NCI-H2171 (cell line): ENCODE measurements at regions not wholly inside any gene's neighbourhood (a gene's known extent, or its start where the extent isn't known, plus 50 kb on each side); places are given as distances from the start of the nearest gene placed in this dataset.

Experiments
- DNase-seq: peaks from one replicate; lab custom pipeline; 2025; lab: John Stamatoyannopoulos, UW

DNA sequence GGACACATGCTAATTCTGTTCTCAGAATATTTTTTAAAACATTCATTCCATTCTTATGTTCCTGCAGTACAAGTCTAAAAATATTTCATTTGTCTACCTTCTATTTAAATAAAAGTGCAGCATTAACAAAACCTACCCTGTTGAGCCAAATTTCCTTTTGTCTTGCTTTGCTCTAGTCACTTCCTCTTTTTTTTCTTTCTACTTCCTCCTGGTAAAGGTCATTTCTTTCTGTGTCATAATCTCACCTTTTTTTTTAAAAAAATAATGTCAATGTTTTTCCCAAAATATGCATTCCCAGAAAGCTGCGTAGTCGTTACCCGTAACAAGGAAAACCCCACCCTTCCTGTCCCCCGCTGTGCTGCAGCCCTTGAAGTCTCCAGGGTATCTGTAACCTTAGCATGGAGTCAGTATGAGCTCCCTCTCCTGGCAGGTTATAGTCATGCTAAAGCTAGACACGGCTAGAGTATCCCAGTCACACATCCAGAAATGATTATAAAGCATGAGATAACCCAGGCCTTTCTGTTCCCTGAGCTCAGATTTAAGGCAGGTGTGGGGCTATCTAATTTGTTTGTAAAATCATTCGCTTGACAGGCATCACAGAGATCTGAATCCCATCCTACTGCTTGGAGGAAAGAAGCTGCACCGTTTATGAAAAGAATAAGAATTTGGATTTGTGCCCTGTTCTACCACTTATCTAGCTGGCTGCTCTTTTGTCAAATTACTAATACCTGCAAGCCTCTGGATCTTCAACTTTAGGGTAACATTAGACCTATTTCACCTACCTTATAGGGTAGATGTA is 51.1 kb upstream of the EED start:
- peak; percentile 100 for DNase-seq

DNA sequence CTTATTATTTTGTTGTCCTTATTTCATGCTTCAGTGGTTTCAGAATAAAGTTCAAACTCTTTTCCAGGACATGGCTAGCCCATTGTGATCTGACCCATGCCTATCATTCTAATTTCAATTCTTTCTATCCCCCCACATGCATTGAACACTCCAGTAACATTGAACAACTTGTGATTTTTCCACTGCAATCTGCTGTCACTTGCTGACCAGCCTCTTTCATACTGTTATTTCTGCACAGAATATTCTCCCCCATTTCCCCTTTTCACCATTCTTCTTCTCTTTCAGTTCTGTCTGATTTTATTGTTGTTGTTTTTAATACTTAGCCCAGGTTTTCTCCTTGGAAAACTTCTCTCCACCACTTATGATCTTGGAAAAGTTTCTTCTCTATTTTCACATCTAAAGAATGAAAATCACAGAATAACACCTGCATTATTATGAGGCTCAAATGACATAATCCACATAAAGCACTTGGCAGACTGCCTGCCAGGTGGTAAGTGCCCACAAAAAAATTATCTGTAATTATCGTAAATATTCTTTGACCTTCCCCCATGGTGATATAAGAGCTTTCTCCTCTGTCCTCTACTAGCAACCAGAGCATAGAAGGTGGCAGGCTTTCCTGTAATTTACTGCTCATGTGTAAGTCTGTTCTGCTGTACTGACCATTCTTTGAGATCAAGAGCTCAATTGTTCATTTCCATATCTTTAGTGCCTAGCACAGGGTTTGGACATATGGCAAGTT is 51.9 kb upstream of the EED start:
- DNase-seq, result peak; percentile 92

DNA sequence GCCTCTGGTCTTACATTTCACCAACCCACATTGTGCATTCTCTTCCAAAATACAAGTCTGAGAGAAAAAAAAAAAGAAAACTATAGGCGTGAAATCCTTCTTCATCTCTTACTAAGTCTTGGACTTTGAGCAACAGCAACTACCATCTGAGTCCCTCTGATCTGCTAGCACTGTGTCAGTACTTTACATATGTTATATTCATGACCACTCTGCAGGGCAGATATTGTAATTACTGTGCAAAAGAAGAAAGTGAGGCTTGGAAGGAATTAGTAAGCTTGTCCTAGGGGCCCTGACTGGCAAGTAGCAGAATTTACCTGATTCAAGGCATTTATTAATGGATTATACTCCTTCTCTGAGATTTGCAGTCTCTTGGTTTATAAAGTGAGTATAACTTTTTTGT is 52.7 kb upstream of the EED start:
- DNase-seq, result no peak

DNA sequence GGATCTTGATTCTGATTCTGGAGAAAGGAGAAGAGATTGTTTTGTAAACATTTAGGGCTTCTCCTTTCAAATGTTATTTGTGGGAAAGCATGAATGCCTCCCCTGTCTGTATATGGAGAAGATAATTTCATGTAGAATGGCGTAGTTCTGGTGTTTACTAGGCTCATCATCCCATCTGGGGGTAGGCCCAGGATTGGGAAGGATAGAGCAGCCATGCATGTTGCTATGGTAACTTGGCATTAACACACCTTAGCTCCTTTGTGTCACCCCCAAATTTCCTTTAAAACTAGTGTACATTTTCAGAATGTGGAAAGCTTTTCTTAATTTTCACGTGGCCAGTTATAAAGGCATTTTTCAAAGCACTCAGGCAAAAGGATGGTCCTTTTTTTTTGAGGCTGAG is 57.5 kb upstream of the EED start:
- DNase-seq, result no peak

DNA sequence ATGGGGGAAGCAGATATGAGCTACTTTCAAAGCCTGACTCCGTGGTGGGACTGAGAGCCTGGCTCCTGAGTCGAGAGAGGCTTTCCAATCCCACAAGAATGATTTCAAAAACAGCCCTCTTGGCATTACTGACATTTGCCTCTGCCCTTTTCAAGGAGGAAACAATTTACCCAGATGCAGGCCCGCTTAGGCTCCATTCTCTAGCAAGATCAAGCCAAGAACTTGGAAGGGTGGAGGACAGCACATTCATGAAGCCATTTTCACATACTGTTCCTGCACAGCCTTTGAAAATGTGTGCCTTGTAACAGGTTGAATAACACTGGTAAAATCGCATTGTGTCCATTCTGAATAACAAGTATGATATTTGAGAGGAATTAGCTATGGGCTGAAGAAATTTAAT is 58.2 kb upstream of the EED start:
- DNase-seq, result no peak

DNA sequence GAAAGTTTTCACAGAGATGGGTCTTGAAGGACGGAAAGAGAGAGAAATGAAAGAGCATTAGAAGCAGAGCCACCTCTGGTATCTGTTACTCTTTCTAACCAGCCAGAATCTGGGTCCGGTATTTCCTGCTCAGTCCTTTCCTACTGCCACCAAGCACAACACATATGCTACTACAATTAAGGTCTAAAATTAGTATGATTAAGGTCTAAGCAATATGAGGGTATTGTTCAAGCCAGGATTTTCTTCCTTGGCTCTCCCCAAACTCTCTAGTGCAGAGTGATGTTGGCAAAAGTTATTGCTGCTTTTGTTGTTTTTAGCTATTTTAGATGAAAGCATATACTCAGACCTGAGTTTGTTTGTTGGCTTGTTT is 59.2 kb upstream of the EED start:
- DNase-seq, result no peak

DNA sequence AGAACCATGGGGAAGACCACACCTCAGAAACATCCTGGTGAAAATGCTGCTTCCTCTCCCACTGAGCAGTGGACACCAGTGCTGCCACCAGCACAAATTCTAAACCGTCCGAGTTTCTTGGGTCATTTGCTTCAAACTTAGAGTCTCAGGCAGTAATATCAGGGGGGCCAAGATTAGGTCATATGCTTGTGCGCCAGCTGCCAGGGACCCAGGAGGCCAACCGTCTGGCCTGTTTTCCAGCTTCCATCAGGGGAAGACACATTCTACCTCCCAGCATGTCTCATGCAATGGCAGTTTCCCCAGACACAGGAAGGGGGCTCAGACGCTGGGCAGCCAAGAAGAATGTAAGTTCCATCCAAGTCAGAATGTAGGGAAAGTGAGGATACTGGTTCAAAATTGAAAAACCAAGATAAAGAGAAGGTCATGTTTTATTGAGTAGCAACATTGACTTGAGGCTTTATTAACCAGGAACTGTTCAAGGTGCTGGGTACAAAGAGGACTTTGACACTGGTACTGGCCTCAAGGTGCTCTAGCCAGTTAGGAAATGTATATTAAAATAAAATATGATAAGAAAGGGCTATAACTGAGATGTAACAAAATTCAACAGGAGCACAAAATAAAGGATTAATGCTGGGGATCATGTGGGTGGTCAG is 59.7 kb upstream of the EED start:
- DNase-seq, result no peak

DNA sequence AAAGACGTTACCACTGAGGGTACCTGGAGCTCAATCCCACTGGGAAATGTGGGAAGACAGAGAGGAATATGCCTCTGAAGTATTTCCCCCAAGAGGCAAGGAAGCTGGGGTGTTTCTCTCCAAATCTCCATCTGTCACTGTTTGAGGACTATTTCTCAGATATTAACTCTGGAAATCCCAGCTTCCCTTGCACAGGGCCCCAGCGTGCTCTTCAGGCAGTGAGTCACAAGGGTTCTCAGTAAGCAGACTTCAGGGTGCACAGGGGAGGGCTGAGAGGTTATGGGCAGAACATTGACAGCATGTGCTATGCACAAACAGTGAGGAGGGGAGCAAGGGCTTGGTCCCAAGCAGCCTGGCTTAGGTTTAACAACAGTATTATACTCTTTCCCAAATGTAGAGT is 60.9 kb upstream of the EED start:
- peak; percentile 98 for DNase-seq

DNA sequence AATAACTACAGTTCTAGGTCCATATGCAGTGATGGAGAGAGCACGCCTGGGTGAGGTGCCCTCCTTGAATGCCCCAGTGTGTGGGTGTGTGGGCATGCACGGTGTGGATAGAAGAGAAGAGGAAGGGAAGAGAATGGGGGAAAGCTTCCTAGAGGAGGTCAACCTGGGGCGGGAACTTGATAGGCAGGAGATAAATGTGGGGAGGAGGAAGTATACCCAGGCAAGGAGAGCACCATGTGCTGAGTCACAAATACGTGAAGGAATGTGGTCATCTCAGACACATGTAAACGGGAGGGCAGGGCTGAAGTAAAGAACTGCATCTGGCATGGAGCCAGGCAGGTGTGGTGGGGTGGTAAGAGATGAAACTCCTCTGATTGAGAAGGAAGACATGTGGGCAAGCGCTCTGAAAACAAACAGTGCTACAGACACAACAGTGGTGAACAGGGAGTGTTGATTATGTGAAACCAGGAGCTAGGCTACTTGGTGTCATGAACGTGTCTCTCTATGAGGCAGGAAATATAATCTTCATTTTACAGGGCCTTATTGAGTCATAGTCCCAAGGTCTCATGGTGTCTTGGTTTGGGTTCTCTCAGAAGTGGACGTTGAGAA is 61.5 kb upstream of the EED start:
- DNase-seq, result peak; percentile 54

DNA sequence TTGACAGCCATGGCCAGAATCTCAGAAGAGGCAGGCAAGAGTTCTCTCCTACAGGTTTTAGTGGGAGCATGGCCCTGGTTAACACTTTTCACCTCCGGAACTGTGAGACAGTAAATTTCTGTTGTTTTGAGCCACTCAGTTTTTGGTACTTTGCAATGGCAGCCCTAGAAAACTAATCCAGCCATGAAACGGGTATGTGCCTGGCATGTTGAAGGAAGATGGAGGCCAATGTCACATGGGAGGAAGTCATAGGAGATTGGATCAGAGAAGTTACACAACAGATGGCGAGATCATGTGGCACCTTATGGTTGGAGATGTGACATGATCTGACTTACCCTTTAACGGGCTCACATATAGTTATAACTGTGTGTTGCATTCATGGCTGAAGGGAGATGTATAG is 63.2 kb upstream of the EED start:
- DNase-seq, result peak; percentile 89

DNA sequence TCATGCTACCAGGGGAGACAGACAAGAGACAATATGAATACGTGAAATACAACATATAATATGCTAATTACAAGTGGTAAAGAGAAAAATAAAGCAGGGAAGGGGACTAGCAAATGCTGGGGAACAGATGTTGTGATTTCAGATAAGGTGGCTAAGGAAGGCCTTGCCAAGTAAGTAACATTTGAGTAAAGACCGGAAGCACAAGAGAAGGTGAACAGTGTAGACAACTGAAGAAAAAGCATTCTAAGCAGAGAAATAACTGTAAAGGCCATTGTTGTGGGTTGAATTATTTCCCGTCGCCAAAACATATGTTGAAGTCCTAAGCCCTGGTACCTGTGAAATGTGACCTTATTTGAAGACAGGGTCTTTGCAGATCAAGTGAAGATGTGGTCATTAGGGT is 63.7 kb upstream of the EED start:
- DNase-seq, result no peak

DNA sequence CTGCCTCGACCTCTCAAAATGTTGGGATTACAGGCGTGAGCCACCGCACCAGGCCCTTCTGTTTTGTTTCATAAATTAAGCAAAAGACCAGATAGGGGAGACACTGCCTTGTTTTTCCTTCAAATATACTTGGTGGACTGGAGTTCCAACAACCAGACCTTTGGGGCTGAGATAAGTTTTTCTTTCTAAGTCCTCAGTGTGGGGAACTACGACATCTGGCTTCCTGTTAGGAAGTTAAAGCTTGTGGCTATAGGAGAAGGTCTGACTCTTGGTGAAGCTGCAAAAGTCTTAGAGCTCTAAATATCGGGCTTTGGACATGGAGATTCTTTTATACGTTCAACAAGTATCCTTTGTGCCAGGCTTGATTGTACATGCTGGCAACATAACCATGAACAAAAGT is 64.1 kb upstream of the EED start:
- DNase-seq, result no peak

DNA sequence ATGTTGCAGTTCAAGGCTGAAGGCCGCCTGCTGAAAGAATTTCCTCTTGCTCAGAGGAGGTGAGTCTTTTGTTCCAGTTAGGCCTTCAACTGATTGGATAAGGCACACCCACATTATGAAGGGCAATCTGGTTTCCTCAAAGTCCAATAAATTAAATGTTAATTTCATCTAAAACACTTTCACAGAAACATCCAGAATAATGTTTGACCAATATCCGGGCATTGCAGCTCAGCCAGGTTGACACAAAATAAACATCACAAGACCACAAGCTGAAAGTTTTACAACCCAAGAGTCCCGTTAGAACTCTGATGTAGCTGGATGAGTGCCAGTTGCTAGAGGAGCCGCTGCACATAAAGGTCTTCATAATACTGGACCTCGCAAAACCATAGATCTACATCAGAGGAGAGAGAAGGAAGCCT is 64.9 kb upstream of the EED start:
- no peak for DNase-seq

DNA sequence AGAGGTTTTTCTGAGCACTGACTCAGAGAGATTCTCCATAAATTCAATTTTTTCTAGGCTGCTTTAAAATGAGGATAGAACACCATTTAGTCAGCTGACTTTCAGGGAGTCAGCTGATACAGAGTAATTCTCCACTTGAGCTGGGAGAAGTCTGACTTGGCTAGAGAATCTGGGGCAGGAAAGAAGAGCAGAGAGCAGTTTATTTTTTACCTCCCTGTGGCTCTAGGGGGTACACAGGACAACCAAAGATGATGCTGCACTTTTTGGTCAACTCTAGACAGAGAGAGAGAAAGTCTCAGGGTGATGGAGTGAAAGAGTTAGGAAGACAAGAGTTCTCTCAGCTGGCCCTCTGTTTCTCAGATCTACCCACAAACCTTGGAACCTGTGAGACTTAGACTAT is 67.3 kb upstream of the EED start:
- DNase-seq, result no peak

DNA sequence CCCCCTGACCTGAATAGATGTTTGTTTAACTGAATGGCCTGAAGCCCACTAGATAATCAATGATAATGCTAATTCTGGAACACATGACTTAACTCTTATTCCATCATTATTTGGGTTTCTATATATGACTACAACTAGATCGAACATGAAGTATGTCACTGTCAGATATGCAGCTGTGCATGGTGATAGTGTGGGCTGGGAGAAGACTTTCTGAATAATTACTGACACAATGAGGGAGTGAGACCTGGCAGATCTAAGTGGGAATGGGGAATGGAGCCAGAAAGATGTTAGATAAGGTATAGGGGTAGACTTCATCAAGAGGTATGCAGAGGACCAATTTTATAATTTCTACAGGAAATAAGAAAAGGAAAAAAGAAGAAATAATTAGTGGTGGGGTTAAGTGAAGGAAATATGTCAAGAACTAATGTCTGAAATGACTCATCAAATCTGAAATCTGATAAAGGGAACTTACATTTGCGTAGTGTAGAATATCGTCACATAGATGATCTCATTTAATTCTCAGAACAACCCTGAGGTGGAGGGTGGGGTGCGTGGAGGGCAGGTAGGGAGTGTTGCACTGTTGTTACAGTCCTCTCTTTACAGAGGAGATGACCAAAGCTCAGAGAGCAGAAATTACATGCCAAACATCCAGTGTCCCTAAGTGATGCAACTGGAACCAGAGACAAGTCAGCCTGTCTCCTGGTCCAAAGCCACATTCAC is 68.2 kb upstream of the EED start:
- DNase-seq, result no peak

DNA sequence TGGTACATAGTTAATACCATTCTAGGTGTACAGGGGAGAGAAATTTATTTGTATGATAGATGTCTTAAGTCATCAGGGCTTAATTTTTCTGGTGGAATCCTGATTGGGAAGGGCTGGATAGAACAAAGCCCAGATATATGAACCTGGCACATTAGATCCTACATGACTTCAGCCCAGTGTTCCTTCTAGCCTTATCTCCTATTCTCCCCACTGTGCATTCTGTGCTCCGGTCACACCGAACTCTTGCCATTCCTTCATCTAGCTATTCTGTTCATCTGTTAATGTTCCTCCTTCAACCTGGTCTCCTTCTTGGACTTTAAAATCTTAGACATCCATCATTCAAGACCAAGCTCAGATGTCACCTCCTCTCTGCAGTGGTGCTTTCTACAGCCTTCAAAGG is 68.9 kb upstream of the EED start:
- no peak for DNase-seq

DNA sequence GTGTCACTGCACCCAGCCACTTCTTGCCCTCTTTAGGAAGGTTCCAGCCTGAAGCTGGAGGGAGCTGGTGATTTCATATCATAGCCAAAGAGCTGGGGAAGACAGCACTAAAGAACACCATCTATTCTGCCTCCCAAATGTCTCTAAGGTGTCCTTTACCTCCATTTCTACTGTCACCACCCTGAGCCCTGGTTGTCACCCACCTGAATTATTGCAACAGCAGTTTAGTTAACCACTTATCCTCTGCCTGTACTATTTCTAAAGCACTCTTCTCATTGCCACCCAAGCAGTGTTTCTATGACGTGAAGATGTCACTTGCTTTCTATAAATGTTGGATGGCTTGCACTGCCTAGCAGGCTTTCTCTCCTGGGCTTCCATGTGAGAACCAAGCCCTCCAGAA is 69.4 kb upstream of the EED start:
- DNase-seq, result no peak

DNA sequence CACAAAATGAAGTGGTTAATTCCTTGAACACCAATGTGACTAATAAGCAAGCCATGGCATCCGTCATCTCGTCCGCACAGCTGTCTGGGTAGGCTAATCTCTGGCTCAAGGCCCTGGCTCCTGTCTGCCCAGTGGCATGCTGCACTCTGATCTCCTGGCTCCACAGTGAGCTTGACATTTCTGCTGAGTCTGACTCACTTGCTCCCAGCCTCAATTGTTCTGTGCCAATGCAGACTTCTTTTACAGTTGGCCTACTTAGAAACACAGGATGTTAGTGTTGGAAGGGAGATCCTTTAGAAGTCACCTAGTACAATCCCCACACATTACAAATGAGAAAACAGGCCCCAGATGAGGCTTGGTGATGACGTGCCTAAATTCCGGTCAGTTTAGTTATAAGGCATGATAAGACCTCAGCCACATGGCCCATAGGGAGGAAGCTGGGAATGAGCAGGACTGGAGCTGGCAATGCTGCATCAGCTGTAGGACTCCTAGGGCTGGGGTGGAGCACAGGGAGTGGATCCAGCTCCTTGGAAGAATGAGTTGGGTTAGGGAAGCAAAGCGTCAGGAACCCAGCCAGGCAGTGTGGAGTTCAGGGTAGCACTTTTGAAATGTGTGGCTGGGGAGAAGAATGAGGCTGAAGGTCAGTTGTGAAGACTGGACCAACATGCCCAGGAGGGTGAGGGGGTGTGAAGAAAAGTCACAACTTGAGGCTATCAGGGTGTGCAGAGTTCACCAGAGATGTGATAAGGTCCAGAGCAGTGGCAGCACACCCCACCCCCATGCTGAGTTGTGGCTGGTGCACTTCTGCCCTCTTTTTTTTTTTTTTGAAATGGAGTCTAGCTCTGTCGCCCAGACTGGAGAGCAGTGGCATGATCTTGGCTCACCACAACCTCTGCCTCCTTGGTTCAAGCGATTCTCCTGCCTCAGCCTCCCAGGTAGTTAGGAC is 70.2 kb upstream of the EED start:
- DNase-seq, result no peak

DNA sequence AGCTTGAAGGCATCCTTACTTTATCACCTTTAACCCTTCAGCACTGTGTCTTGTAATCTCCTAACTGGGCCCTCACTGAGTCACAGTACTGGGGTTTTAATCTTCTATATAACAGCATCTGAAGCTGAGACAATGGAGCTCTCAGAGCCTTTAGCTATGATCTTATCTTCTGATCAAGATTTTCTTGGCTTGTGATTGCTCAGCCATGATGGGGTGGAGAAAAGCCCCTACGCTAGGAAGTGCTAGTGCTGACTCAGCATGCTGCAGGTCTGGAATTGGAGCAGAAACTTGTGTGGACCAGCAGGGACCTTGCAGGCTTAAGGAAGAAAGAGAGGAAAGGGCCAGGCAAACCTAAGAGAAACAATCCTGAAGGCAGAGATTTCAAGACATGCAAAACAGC is 71.7 kb upstream of the EED start:
- no peak for DNase-seq

DNA sequence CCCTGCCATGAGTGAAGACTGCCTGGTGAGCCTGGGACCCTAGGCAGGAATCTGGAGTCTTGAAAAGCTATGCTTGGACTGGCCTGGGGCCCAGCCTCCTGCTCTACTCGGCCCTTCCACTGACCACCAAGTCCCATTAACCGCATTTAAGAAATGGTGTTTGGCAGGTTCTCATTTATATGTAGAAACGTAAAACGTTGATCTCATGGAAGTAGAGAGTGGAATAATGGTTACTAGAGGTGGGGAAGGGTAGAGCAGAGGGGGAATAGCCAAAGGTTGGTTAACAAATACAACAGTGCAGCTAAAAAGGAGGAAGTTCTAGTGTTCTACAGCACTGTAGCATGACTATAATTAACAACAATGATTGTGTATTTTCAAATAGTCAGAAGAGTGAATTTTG is 72.9 kb upstream of the EED start:
- DNase-seq, result no peak
